HG03159 (cell line): ENCODE measurements at regions not wholly inside any gene's neighbourhood (a gene's known extent, or its start where the extent isn't known, plus 50 kb on each side); places are given as distances from the start of the nearest gene placed in this dataset.

Experiments
- ATAC-seq: cut with Tn5 transposase; IDR thresholded peaks from one replicate; pipeline ENCODE4 v1.9.1; 2021; ENCODE audit warnings: mild to moderate bottlenecking, moderate library complexity; ENCODE audit not compliant: unreplicated experiment

DNA sequence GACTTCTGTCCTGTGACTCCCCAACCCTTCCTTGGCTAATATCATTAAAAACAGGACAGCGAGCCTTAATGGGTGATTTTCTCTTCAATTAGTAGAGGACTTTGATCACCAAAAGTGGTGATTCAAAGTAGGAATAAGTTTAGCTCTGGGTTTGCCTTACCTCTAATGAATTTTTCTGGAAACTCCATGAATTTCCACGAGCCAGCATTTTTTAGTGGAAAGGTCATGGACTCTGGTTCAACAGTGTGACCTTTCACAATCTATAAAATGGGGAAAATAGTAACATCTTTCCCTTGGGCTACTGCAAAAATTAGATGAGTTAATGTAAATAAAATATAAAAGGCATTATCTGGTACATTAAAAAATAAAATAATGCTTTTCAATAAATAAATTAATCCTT is 417.8 kb upstream of the NR2F2 start:
- ATAC-seq = no peak

DNA sequence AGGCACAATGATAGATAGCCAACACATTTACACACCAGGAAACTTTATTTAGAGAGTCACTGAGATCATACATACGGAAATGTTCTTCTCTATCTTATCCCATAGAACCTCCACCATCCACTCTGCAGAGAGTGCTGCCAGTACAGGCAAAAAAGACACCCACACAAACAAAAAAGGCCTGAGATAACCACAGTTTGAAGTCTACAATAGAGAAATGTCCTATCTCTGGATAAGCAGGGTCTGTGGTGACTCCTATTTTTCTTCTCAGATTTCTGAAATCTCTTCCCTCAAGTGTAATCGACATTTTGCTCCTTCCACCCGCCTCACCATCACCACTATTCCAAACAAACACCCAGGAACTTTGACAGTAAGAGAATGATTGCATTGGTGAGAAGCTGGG is 413.9 kb upstream of the NR2F2 start:
- no peak for ATAC-seq

- ATAC-seq = no peak
Measured at GRCh38 chr15:95918525-95918924, 412.0 kb upstream of the NR2F2 start.

DNA sequence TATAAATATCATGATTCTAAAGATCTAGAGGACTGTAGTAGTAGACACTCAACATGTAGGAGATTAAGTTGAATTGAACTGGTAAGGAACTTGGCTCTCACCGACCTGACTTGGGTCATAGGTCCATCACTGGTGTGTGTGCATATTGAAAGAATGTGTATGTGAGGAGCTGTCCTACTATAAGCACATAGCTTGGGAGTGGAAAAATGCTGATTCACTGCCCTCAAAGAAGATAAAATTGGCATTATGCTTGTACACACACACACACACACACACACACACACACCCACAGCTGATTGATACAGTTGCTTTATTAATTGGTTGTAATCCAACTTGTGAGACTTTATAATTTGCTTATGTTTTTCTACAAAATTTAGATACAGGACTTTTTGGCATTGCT is 411.0 kb upstream of the NR2F2 start:
- no peak for ATAC-seq

GRCh38 chr15:95921404-95921803 is 409.1 kb upstream of the NR2F2 start:
- ATAC-seq = no peak

DNA sequence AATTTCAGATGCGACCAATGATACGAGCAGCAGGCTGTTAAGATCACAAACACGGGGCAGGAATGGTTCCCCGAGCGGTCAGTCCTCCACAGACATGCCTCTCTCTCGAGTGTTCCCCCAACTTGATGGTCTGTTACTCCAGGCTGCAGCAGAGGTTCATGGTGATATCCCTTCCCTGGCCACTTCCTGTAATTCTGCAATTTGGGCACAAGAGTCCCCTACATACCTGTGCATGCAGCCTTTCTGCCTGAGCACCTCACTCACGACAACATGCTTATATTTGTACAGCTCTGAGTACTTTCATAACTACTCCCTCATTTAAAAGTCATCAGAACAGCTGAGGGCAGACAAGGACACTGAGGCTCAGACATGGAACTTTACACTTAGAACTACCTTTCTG is 408.1 kb upstream of the NR2F2 start:
- no peak for ATAC-seq

DNA sequence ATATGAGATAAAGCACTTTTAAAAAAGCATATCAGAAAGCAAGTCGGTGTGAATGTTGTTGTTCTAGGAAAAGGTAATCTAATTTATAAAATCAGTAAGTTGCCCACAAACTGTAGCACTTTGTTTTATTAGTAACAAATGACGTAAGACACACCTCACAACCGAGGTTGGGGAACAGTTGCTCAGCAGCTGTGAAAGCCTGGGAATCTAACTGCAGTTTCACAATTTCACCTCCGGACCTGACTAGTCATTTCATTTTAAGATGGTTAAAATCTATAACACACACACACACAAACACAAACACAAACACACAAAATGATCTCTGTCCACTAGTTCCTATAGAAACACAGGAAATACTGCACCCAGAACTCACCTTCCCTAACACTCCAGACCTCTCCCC is 406.7 kb upstream of the NR2F2 start:
- no peak for ATAC-seq

DNA sequence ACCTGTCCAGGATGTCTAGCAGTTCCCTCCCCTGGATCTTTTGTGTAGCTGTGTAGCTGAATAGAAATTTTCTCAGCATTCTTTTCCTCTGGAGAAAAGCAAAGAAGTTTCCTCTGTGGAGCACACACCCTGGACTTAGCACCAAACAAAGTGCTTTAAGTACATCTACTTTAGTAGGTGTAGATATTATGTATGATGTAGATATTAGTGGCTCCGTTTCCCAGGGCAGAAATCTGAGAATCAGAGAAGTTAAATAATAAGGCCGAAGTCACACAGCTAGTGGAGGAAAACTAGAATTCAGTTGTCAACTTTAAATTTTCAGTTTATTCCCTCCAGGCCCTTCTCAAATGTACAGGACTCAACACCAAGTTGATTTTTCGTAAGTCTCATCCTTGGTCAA is 401.7 kb upstream of the NR2F2 start:
- ATAC-seq = no peak

DNA sequence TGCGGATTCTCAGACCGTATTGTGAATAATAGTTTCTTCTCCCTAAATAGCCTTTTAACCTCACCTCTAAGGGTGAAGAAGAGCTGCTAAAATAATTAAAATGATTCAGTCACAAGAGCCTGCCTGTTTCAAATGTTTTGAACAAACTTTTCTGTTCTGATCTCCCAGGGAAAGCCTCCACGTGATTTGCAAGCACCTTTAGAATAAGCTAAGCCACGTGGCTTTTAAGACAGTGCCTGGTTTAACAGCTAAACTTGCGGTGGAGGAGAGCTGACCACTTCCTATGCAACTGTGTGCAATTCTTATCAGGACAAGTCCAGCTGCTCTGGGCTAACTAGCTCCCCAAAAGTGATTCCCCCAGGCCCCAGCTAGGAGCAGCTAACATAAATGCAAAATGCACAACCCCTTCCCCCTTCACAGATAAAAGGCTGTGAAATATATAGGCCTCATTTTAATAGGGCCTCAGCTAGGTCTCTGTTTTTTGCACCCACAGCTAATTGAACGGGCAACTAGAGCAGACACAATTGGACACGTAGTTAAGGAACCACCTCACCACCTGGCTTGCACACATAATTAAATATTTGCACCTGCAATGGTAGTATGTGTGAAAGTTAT is 401.2 kb upstream of the NR2F2 start:
- ATAC-seq = peak; percentile 85

DNA sequence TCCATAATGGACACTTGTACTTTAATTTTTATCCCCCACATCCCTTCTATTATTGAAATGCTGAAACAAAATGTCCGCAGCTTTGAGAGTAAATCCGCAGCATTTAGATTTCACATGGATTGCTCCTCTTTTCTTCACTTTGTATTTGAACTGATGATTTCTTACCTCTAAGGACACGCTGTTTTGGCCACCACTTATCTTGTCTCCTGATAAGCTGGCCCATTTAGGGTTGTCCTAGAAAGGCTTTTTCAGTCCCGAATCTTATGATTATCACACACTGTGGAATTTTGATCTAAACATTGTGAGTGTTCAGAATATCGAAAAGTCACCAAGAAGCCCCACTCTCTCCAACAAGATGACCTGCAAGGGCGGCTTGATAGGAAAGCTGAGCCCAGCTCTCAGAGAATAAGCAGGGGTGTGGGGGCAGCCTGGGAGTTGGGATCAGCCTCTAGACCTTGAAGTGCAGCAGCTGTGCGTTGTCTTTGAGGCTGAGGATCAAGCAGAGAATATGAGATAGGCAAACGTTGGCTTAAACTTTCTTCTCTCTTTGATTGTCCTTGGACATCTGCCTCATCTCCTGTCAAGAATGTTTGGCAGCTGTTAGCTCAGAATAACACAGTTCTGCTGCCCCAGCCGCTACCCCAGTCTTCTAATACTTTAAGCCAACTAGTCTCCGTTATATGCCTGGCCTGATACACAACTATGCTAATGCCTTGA is 399.7 kb upstream of the NR2F2 start:
- no peak for ATAC-seq

GRCh38 chr15:95931619-95932018 is 398.9 kb upstream of the NR2F2 start:
- ATAC-seq = no peak

DNA sequence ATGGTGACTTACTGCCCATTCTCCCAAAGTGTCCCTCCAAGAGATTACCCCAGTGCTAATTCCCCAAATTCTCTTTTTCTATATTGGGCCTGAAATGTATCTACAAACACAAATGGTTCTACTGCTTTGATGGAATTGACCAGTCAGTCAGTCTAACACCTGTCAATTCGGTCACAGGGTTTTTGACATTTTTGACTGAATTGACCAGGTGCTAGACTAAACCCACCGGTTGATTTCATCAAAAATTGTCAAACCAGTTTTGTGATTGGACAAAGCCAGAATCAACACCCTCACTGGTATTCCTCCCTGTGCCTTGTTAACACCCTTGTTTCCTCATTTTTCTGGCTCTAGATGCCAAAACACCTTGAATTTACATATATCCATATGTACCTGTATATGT is 398.4 kb upstream of the NR2F2 start:
- ATAC-seq = no peak

DNA sequence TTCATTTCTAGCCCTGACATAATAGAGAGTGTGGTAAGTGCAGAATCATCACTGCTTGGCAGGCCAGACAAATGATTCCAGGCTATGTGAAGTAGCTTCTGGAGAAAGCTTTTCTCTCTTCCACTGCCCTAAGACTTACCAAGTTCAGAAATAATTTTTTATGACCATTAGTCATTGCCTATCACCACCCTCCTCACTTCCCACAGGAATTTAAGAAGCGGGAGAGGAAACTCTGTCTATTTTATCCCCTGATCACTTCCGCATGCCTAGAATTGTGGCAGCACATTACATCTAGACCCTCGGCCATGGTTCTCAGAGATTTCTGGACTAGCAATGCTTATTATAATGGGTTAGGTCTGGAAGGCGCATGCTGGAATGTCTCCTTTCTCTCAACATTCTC is 397.8 kb upstream of the NR2F2 start:
- ATAC-seq = no peak

GRCh38 chr15:95935852-95936251 is 394.6 kb upstream of the NR2F2 start:
- ATAC-seq = no peak

GRCh38 chr15:95937128-95937528 is 393.4 kb upstream of the NR2F2 start:
- ATAC-seq = no peak

GRCh38 chr15:95940431-95940985 is 390.0 kb upstream of the NR2F2 start:
- no peak for ATAC-seq

DNA sequence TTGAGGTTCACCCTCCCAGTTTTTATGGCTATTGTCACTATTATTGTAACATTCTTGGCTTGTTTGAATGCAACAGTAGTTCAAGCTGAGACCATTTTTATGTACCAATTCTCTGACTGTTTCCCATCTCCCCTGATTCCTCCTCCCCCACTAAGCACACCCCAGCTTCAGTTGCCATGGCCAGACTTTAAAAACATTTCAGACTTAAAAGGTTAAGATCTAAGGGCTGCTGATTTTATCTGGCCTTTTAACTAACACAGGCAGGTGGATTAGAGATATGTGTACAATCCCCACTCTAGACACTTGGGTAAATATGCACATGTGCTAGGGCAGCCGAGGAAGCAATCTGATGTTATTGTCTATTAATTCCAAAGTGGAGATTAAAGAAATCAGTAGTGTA is 386.3 kb upstream of the NR2F2 start:
- ATAC-seq = no peak

GRCh38 chr15:95944661-95945255 is 385.7 kb upstream of the NR2F2 start:
- no peak for ATAC-seq

DNA sequence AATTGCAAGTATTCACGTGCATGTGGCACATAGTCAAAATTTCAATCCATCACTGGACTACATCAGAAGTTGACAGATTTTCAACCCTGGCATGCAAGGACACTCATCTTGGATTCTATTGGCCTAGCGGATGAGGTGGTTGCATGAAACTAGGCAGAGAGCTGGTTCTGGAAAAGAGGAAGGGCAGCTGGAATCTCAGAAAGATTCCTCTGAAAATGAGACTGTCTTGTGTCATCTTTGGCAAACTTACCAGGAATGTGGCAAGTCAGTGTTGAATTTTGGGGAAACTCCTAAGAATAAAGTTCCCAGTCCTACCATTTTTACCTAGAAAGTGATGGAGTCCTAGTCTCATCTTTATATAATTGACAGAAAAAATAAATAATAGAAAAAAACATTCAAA is 384.3 kb upstream of the NR2F2 start:
- ATAC-seq = no peak

- no peak for ATAC-seq
Measured at GRCh38 chr15:95946926-95947325, 383.6 kb upstream of the NR2F2 start.

GRCh38 chr15:95948411-95948810 is 382.1 kb upstream of the NR2F2 start:
- no peak for ATAC-seq

DNA sequence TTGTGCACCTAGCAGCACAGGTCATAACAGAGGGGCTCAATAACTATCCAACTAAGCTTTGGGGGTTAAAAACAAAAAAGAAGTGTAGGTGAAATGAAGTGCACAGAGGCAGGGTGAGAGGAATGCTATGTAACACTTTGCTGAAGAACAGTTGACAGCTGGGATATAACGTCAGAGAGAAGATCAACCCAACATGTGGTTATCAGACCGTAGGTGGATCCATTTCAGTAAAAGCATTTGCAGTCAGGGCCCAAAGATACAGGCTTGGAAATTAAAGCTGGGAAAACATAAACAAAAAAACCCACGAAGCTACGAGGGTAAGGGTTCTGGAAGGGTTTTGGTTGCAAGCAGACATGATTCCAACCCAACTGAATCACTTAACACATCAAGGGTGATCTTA is 377.5 kb upstream of the NR2F2 start:
- ATAC-seq = no peak
